ENCODE measurements at regions not wholly inside any gene's neighbourhood (a gene's known extent, or its start where the extent isn't known, plus 50 kb on each side); places are given as distances from the start of the nearest gene placed in this dataset.

DNA sequence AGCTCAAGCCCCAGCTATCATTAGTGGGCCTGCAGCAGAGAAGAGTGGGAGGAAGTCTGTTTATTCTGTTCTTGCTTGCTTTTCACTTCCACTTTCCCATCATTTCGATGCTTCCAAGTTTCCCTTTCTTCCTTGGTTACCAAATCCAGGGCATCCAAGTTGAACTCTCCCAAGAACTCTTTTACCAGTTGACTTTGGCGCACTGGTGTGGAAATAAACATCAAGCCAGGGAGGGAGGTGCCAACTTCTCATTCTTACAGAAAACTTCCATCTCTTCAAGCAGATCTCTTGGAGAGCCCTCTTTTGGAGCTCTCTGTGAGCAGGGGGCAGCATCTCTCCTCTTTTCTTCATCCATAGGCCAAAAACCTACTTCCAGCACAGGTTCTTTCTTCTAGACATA, 85.7 kb upstream of the RGS17 start:
- Histone ChIP-seq H3K79me2 (ENCODE audit: insufficient read depth, low read length) (no peaks in the 10 kb centered on the region), H3K9ac (ENCODE audit: insufficient read depth, low read depth, low read length) (no peak overlapping the region), H3K27ac (ENCODE audit: extremely low read length, insufficient read depth, low read length) (no peak overlapping the region), H3K36me3 (replicated peaks in 1 of 2; ENCODE audit: control insufficient read depth in 1 of 2, insufficient read depth in 2 of 2, low read length in 2 of 2) (no peaks in the 10 kb centered on the region), H3K4me3 (replicated peaks in 1 of 3; ENCODE audit: insufficient read depth in 1 of 3, low read depth in 2 of 3, low read length in 3 of 3) (no peak overlapping the region), H3K9me3 (ENCODE audit: low read length) (no peaks in the 10 kb centered on the region), H3K4me2 (ENCODE audit: low read depth, low read length) (no peak overlapping the region), H3K27me3 (ENCODE audit: control insufficient read depth in 1 of 2, insufficient read depth in 2 of 2, low read length in 2 of 2) (no peaks in the 10 kb centered on the region; a peak in 1 of 5 replicates), H3K4me1 (ENCODE audit: insufficient read depth, low read length) (no peaks in the 10 kb centered on the region), H2AFZ (ENCODE audit: low read length) (no peak overlapping the region), H4K20me1 (ENCODE audit: insufficient read depth, low read length) (no peaks in the 10 kb centered on the region)
- no peak for ATAC-seq
- CTCF ChIA-PET (ENCODE audit: low intra/inter-chr PET ratio, low total read pairs): no interaction called here
- in situ Hi-C loops (cut with HindIII; ENCODE audit: extremely low pct_ligation_motif_present, low pct_unique_long_range_greater_than_20kb): no loop called here
- intact Hi-C loops (cut with micrococcal nuclease; ENCODE audit: unreplicated experiment): no loop called here
- 20% methylated on average over 2 of the region's 2 CpGs for WGBS (ENCODE audit: low lambda C conversion rate)
- no peak for DNase-seq (ENCODE audit: low spot score)
- POLR2A ChIA-PET: no interaction called here
- no TSS peak for BruUV-seq (replicated peaks)
- no peak for FAIRE-seq
- TF ChIP-seq, protein P1, sequence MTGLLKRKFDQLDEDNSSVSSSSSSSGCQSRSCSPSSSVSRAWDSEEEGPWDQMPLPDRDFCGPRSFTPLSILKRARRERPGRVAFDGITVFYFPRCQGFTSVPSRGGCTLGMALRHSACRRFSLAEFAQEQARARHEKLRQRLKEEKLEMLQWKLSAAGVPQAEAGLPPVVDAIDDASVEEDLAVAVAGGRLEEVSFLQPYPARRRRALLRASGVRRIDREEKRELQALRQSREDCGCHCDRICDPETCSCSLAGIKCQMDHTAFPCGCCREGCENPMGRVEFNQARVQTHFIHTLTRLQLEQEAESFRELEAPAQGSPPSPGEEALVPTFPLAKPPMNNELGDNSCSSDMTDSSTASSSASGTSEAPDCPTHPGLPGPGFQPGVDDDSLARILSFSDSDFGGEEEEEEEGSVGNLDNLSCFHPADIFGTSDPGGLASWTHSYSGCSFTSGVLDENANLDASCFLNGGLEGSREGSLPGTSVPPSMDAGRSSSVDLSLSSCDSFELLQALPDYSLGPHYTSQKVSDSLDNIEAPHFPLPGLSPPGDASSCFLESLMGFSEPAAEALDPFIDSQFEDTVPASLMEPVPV (CRISPR knock-in tag; IDR thresholded peaks at IDR 0.05): no peak
- TF ChIP-seq ETV5 (CRISPR knock-in tag; IDR thresholded peaks at IDR 0.05; ENCODE audit: borderline replicate concordance): no peak
- no peak for TF ChIP-seq HCFC1 (IDR thresholded peaks at IDR 0.05; ENCODE audit: low read depth, low read length)
- TF ChIP-seq ZNF546 (CRISPR knock-in tag; conservative IDR thresholded peaks at IDR 0.05): no peak
- TF ChIP-seq ZNF460 (CRISPR knock-in tag; IDR thresholded peaks at IDR 0.05; ENCODE audit: borderline replicate concordance): no peak
- TF ChIP-seq ZNF136 (CRISPR knock-in tag; IDR thresholded peaks at IDR 0.05; ENCODE audit: low read depth): no peak
- no peak for TF ChIP-seq ZNF589 (CRISPR knock-in tag; conservative IDR thresholded peaks at IDR 0.05)
- TF ChIP-seq ZFP62 (CRISPR knock-in tag; IDR thresholded peaks at IDR 0.05): no peak
- TF ChIP-seq ZBTB7A (CRISPR knock-in tag; IDR thresholded peaks at IDR 0.05): no peak
- TF ChIP-seq MED8 (CRISPR knock-in tag; IDR thresholded peaks at IDR 0.05; ENCODE audit: insufficient replicate concordance): no peak
